Esophagus squamous epithelium (tissue), 4 donors: ENCODE measurements at regions not wholly inside any gene's neighbourhood (a gene's known extent, or its start where the extent isn't known, plus 50 kb on each side); places are given as distances from the start of the nearest gene placed in this dataset.

ENCODE experiments used
- CTCF ChIP-seq, 6 experiments: fragments of 450-650 bp in 4 of 6; fragments of 200-600 bp in 2 of 6; sonication (generic) in 2 of 6; IDR thresholded peaks; one replicate each; pipeline ENCODE4 v1.5.1; 2016 to 2019; ENCODE audit warnings: antibody characterized with exemption in 6 of 6, mild to moderate bottlenecking in 4 of 6, moderate library complexity in 4 of 6
- POLR2A ChIP-seq, 4 donors: fragments of 450-650 bp; IDR thresholded peaks; one replicate each; pipeline ENCODE4 v1.6.1; 2017; ENCODE audit warnings: antibody characterized with exemption in 4 of 4, mild to moderate bottlenecking in 4 of 4, moderate library complexity in 3 of 4

GRCh38 chr16:51211148-51211547, 60.1 kb upstream of the SALL1 start:
- TF ChIP-seq CTCF (IDR thresholded peaks at IDR 0.05) = no peak
- no peak for TF ChIP-seq POLR2A (IDR thresholded peaks at IDR 0.05)
